ENCODE measurements at regions not wholly inside any gene's neighbourhood (a gene's known extent, or its start where the extent isn't known, plus 50 kb on each side); places are given as distances from the start of the nearest gene placed in this dataset.
"Not testable (repeated sequence)": the region's sequence is repeated elsewhere in the genome, so short reads cannot be mapped to it uniquely, and the experiment has no call there.

DNA sequence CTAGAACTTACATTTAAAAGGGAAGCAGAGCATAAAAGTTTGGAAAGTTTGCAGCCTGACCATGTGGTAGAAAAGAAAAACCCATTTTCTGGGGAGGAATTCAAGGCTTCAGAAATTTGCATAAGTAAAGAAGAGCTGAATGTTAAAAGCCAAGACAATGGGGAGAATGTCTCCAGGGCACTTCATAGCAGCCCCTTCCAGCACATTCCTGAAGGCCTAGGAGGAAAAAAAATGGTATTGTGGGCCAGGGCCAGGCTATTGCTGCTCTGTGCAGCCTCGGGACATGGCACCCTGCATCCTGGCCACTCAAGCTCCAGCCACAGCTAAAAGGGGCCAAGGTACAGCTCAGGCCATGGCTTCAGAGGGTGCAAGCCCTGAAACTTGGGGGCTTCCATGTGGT lies 474.2 kb upstream of the MDGA2 start:
- not testable (repeated sequence) for DNase-seq

DNA sequence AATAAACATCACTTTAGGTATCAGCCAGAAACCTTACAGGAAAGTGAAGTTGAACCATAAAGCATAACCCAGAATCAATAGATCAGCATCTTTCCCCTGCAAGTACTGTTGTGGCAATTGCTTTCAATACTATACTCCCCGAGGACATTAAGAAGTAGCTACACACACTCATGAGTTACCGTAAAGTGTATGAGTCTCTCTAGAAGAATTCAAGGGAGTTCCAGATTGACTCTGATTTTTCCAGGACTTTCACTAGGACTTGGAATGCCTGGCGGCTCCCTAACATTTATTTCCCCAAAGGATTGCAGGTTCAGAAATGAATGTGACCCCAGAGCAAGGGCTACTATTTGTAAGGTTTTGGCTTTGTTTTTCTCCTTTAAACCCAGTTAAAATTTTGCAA lies 465.4 kb upstream of the MDGA2 start:
- no peak for DNase-seq

DNA sequence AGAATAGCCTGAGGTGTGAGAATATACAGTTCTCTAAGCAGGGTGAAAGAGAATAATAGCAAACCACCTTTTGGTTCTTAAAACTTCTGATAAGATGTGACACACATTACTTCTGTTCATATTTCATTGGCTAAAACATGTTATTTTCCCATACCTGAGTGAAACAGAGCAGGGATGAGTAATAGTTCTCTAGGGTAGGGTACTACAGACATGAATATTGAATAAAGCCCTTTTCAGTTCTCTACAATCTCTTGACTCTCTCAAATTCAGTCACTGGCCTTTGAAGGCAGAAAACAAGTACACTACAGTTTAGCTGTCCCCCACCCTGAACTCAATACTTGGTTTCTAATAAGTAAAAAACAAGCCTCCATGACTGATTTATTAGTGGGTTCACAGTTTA lies 454.1 kb upstream of the MDGA2 start:
- no peak for DNase-seq

DNA sequence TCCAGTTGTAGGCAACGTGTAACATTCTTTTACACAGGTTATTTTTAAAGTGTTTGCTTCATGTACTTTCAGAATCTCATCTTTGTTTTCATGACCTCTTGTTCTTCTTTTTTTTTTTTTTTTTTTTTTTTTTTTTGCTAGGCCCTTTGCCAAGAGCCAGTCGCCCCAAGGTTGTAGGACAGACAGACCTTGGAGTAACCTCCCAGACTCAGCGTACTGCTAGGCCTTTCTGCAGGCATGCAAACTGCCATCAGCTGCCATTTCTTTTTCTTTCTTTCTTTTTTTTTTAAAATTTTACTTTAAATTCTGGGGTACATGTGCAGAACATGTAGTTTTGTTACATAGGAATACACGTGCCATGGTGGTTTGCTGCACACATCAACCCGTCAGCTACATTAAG lies 452.3 kb upstream of the MDGA2 start:
- no peak for DNase-seq

DNA sequence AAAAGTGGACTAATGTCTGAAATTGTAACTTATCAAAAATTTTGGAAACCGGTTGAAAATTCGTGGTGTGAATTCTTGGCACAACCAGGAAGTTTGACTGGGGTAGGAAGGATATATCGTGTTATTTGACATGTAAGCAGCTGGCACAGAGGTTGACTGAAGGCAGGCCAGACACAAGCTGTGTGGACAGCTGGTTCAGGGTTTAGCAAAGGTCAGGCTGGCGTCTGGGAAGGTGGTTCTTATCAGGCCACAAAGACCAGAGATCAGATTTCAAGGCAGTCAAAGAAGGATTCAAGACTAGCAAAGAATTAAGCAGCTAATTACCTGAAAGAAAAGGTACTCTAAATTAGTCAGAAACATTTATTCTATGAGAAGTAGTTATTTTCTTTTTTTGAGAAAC lies 450.2 kb upstream of the MDGA2 start:
- DNase-seq = peak; percentile 19

DNA sequence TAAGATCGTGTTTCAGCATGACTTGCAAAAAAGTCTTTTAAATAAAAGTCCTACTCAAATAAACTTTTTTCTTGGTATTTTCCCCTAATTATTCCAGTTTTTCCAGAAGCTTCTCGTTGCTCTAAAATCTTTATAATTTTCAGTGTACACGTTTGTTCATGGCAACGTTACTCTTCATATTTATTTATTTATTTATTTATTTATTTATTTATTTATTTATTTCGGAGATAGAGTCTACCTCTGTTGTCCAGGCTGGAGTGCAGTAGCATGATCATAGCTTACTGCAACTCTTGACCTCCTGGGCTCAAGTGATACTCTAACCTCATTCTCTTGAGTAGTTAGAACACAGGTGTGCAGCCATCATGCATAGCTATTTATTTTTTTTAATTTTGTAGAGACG lies 438.3 kb upstream of the MDGA2 start:
- DNase-seq = no peak

DNA sequence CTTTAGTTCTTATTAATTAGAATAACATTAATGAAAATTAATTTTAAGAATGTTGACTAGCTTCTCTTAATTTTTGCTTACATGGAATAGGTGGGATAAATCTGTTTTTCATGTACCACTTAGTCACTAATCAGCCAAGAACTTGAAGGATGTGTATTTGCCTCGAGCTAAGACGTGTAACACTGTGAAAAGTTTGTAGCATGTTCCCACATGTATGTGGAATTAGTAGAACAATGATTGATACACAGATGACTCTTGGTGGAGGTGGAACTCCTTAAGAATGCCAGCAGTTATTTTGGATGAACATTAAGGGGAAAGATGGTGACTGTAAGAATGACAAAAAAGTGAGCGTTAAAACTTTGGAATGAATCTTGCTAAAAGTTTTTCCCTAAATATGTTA lies 435.7 kb upstream of the MDGA2 start:
- DNase-seq = no peak

DNA sequence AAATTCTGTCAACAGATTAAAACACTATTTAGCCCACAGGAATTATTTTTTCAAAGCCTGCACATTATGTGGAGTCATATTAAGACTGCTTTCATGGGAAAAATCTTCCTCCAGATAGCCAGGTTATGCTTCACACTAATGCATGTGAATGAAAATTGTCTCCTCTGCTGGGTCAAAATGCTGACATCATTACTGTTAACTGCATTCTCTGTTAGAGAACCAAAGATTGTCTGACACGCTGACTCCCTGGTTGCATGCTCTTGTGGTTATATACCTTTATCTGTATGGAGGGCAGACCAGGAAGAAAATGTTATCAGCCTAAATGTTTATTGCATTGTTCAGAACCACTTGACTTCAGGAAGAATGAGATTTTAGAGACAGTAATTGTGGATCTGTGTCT lies 432.2 kb upstream of the MDGA2 start:
- DNase-seq = no peak

DNA sequence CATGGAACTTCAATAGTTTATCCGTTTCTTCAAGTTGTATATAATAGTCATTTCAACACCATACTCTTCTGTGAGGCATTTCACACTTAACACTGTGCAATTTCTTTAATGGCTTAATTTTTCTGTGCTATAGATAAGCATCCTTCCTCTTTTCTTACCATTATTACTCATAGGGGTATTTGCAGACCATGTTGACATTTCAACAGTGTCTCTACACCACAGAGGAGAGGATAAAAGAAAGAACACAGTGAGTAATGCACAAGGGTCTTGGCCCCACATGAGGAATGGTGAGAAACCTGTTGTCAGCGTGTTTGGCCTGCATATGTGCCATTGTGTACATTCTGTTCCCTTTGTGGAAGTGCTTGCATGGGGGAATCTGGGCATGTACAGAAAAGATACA lies 421.5 kb upstream of the MDGA2 start:
- no peak for DNase-seq

DNA sequence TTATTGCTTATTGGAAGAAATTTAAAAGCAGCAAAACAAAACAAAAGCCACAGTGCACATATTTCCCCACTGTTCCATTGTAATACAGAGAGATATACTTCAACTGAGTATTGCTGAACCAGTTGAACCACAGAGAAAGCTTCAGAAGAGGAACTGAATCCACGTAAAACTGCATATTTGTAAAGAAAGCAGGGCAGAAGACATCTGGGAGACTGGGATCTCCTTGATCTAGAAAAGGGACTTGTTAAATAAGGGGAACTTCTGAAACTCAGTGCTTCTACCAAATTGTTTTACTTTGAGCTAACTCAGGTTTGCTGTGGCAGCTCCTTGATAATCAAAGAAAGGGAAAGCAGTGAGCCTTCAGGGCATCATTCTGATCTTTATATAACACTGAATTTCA lies 411.1 kb upstream of the MDGA2 start:
- DNase-seq = no peak

DNA sequence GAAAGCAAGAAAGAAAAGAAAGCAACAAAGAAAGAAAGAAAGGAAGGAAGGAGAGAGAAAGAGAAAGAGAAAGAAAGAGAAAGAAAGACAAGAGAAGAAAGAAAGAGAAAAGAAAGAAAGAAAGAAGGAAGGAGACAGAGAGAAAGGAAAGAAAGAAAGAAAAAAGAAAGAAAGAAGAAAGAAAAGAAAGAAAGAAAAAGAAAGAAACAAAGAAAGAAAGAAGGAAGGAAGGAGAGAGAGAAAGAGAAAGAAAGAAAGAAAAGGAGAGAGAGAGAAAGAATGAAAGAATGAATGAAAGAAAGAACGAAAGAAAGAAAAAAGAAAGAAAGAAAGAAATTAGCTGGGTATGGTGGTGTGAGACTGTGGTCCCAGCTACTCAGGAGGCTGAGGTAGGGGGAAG lies 400.1 kb upstream of the MDGA2 start:
- DNase-seq = no peak

DNA sequence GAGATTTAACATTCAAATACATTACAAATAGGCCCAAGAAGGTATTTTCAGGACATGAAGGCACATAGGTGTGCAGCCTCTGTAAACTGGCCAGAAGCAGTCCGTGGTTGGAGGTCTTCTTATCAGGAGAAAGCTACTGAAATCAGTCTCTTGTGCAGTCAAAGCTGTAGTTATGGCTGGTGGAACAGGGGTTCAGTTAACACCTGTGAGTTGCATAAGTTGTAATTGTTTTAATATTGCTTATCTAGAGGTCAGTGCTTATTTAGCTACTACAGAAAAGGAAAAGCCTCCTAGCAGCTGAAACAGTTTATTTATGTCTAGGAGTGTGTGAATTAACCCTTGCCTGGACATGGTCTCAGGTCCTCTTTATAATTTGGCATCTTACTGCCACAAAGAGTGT lies 377.6 kb upstream of the MDGA2 start:
- no peak for DNase-seq

DNA sequence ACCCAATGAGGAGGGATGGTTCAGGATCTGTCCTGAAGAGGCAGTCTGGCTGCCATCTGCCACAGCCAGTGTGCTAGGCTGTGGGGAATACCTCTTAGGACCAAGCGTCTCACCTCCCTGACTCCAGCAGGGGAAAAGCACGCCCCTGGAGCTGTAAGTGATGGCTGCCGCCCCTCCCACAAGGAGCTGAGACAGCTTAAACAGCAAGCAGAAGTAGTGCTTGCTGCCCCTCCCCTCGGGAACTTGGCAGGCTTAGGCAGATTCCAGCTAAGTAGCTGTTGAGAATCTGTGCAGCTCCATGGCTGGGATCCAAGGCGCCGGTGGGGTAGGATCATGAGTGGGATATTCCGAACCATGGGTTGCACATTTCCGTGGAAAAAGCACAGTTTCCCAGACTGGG lies 360.4 kb upstream of the MDGA2 start:
- no peak for DNase-seq

DNA sequence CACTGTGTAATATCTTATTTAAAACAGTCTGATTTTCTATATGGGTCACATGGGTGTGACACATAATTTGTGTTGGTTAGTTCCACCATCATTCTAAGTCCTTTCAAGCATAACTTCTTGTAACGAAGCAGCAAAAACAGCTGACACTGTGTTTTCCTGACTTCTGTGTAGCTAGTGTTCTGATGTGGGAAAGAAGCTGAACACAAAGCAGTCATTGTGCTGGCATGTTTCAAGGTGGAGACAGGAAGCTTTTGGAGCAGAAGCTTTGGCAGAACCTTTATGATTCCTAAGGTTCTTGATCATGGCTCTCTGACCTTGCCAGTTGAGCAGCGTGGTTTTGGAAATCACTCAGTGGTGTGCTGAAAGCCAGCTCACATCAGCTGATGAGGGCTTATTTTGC lies 351.7 kb upstream of the MDGA2 start:
- no peak for DNase-seq

DNA sequence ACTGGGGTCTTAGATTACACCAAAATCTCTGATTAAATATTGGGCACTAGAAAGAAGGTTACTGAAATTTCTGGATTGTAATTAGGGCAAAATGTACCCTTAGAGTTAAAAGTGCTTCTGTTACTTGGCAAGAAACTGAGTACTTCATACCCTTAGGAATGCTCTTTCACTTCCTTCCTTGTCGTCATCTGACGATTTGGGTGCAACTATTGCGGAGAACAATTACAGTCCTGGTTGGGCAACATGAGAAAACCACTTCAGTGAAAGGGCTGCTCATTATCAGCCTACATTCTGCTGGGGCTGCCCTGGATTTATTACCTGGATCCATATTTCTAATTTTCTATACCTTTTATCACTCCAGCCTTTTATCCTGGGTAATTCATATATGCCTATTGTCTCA lies 348.5 kb upstream of the MDGA2 start:
- DNase-seq = no peak

DNA sequence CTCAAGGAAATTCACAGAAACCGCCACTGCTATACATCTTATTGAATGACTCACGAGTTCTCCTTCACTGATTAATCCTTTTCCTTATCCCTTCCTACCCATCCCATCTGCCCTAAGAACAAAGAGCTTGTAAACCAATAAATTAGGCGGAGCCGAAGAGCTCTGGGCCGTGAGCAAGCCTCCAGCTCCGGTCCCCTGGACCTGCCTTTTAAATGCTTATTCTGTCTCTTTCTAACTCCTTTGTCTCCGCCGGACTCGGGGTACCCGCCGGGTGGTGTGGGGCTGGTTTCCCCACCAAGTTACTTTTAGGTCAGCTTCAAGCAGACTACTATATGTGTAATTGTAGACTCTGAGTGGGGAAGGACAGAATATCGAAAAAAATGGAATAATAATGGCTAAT lies 336.1 kb upstream of the MDGA2 start:
- not testable (repeated sequence) for DNase-seq

DNA sequence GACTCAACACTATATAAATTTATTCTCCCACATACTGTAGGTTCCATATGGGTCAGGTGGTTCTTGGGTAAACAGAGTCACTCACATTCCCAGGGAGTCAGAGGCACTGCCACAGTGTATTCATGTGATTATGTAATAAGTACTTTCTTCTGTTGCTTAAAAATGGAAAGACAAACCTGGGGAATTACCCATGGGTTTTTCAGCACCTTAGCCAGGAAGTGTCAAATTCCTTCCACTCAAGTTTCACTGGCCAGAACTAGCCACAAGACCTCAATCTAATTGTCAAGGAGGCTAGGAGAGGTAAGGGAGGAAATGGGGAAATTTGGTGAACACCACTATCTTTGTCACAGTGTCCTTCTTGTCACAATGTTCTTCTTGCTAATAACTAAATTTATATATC lies 333.2 kb upstream of the MDGA2 start:
- no peak for DNase-seq

DNA sequence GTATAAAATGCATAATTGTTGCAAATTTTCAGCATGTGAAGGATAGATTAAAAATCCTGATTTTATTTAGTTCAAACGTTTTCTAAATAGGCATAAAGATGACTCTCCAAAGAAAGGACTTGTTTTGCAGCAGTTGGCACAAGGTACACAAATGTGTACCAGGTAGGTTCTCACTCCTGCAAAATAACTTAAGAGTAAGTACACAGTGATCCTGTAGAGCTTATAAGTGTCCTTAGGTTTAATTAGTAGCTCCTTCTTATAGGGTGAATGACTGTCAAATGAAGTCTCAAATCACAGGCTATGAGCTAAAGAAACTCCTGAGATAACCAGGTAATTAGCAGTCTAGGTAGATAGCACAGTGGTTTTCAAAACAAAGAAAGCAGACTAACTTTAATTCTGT lies 330.6 kb upstream of the MDGA2 start:
- no peak for DNase-seq

DNA sequence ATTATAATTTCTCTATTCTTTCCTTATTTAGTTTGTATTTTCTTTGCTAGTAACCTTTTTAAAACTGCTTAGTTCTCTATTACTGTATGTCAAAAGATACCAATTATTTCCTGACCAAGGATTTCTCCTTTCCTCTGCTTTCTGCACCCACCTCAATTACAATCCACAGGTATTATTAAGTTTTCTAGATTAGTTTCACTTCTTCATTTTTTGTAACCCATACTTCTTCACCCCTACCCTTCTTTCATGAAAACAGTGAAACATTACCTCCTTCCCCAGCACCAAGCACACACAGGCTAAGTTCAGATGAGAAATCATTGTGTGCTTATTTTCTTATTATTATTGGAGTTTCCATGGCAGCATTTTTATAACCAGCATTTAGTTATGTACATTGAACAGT lies 318.5 kb upstream of the MDGA2 start:
- no peak for DNase-seq

DNA sequence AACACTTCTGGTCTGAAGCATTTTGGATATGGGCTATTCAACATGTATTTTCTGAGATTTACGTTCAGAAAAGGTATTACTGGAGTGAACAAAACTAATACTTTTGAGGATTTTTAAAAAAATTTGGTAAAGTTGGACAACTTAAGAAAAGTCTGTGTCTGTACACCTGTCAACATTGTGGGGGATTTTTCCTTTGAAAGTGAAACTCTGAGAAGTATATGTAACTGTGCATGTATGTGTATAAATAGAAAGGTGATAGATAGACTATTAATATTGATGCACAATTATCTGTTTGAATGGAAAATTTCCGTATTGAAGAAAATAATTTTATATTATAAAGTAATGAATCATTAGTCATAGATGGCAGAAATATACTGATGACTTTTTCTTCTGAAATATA lies 312.8 kb upstream of the MDGA2 start:
- no peak for DNase-seq

DNA sequence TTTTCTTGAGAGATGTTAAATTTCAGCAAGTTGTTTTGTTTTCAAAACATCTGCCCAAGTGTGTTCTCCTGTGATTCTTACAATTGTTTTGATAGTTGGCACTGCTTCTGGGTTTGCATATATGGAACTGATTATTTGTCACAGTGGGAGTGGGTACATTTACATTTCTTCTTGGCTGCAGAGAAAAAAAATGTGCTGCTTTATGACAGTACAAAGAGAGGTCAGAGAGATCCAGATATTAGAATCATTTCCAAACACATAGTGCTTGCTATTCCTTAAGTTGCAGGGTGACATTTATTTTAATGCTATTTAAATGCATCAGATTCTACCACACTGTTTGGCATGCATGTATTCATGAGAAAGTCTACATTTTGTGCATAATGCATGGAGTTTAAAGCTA lies 303.5 kb upstream of the MDGA2 start:
- no peak for DNase-seq

DNA sequence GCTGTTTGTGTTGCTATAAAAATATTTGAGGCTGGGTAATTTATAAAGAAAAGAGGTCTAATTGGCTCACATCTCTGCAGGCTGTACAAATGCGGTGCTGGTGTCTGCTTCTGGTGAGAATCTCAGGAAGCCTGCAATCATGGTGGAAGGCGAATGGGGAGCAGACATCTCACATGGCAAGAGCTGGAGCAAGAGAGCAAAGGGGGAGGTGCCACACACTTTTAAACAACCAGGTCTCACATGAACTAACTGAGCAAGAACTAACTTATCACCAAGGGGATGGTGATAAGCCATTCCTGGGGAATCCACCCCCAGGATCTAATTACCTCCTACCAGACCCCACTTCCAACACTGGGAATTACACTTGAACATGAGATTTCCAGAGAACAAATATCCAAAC lies 300.7 kb upstream of the MDGA2 start:
- no peak for DNase-seq

DNA sequence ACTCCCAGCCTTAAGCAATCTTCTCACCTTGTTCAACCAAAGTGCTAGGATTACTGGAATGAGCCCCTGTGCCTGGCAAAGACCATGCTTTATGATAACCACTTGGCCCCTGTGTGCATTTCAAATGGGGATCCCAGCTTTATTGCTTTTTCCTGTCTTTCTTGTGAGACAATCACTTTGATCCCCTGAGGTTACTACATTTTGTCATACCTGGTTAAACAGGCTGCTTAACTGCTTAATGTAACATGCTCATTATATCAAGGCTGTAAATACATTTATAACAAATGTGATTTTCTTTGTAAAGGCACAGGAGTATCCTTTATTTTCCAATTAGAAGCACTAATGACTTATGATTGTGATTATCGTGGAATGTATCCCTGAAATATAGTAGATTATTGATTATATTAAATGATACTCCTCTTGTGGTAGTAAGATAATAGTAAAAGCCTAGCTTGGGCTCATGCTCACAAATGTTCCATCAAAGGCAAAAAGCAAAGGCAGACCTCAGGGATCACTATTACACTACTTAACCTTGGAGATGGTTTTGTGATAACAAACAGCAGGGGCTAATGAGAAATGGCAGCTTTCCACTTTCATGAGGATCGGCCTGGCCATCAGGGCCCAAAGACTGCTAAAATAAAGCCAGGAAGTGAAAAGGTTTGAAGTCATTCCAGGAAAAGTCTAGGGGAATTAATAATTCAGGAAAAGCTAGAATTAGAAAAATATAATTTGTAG lies 290.8 kb upstream of the MDGA2 start:
- no peak for DNase-seq

DNA sequence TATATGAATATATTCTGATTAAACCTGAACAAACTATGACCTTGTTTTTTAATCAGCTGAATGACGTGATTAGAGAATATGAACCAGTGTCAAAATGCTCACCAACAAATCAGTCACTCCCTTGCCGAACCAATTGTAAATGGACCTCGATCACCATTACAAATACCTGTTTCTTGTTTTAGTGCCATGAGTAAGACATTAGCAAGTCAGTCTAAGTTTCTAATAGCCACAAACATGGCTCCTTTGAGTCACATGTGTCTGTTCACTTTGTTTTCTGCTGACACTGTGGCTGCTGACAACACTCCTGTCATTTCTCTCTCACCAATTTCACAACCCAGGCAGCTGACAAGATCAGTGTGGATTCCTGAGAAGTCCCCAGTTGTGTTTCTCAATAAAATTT lies 286.2 kb upstream of the MDGA2 start:
- no peak for DNase-seq

DNA sequence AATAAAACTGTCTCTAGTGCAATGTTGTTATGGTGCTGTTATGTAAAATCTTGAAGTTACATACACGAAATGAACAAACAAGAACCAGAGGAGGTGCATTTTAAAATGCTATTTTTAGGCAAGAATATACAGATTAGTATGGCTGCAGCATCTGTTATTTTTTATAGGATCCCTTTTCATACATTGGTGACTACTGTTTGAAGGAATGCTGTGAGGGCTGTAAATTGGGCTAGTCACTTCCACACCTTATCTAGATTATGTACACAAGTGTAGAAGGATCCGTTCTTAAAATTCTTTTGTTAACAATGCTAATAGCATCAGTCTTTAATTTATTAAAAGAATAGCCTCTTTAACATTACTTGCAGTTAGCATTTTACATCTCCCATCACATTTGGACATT lies 284.3 kb upstream of the MDGA2 start:
- no peak for DNase-seq

DNA sequence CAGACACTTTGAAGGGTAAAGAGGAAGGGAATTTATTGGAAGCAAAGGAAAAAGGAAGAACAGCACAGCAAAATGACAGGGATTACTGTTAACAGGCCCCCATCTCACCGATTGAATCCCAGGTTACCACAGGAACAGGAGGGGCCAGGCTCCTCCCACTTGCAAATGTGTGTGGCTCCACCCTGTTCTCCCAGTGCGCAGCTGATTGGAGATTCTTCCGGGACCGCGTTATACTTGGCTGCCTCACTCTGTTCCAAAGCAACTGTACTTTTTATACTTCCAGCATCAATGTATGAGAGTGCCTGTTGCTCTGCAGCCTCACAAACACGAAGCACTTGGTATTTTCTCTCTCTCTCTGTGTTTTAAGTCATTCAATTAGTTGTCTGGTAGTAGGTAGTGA lies 273.6 kb upstream of the MDGA2 start:
- DNase-seq = no peak

Data from DMS 273 treated with DMSO at 0.1 percent for 48 hours (cell line).